GM23338 (cell line): ENCODE measurements at regions not wholly inside any gene's neighbourhood (a gene's known extent, or its start where the extent isn't known, plus 50 kb on each side); places are given as distances from the start of the nearest gene placed in this dataset.

Experiments used
- CREB1 ChIP-seq: fragments of 250-450 bp; sonication (Bioruptor Pico); IDR thresholded peaks from 2 replicates; pipeline ENCODE4 v1.5.0; 2020; ENCODE audit warnings: low read depth, mild to moderate bottlenecking, moderate library complexity
- CTCF ChIP-seq, 2 experiments: fragments of 200-600 bp in 1 of 2; sonication (generic) in 1 of 2; conservative IDR thresholded peaks; 2 replicates each; pipeline versions ENCODE4 v1.5.1 to v1.6.1; 2016 to 2017; ENCODE audit warnings: antibody characterized with exemption in 2 of 2, low read depth in 2 of 2, mild to moderate bottlenecking in 2 of 2, moderate library complexity in 1 of 2
- ETS1 ChIP-seq: IDR thresholded peaks from 2 replicates; pipeline ENCODE4 v1.6.1; 2016; ENCODE audit warnings: antibody characterized with exemption
- EZH2 ChIP-seq: fragments of 200-600 bp; sonication (generic); IDR thresholded peaks from one replicate; pipeline ENCODE4 v1.8.0; 2017; ENCODE audit warnings: antibody characterized with exemption, mild to moderate bottlenecking, low read depth; ENCODE audit not compliant: unreplicated experiment
- EZH2phosphoT487 ChIP-seq: fragments of 200-600 bp; sonication (generic); IDR thresholded peaks from one replicate; pipeline ENCODE4 v1.8.1; 2018; ENCODE audit warnings: antibody characterized with exemption; ENCODE audit not compliant: unreplicated experiment
- POLR2AphosphoS5 ChIP-seq: IDR thresholded peaks from 2 replicates; pipeline ENCODE4 v1.6.1; 2016; ENCODE audit warnings: antibody characterized with exemption, low read depth
- REST ChIP-seq: IDR thresholded peaks from one replicate; pipeline ENCODE4 v1.6.1; 2018; ENCODE audit warnings: antibody characterized with exemption; ENCODE audit not compliant: unreplicated experiment
- ZNF462 ChIP-seq: fragments of 250-450 bp; sonication (Bioruptor Pico); IDR thresholded peaks from 2 replicates; pipeline ENCODE4 v1.5.0; 2020; ENCODE audit warnings: mild to moderate bottlenecking, moderate library complexity

GRCh38 chr5:6000867-6001266, 377.5 kb downstream of the MED10 start:
- TF ChIP-seq CTCF (conservative IDR thresholded peaks at IDR 0.05; ENCODE audit: low read depth in 2 of 2), result no peak
- TF ChIP-seq ETS1, result no peak
- TF ChIP-seq POLR2AphosphoS5, result no peak
- no peak for TF ChIP-seq ZNF462
- TF ChIP-seq EZH2phosphoT487, result no peak
- TF ChIP-seq EZH2, result no peak
- no peak for TF ChIP-seq REST
- no peak for TF ChIP-seq CREB1 (CRISPR knock-in tag)
